HT-29 (cell line): ENCODE measurements at regions not wholly inside any gene's neighbourhood (a gene's known extent, or its start where the extent isn't known, plus 50 kb on each side); places are given as distances from the start of the nearest gene placed in this dataset. TPM values are rescaled to one million over a fixed set of nuclear protein-coding genes. Genes with fewer than 3 reads are reported as not detected.

Experiments
- DNase-seq: peaks from one replicate; pipeline ENCODE4 v3.0.0-alpha.2; 2015; ENCODE audit warnings: low spot score
- small RNA-seq: library from RNA; depleted of rRNA; stranded (forward); fragments of <200 nt; gene quantifications from one replicate; pipeline ENCODE3, GENCODE V24; 2014

GRCh38 chr7:96410126-96410839 is 88.4 kb upstream of the SLC25A13 start:
- no peak for DNase-seq

- no peak for DNase-seq
These were observed 87.0 kb upstream of the SLC25A13 start for GRCh38 chr7:96408881-96409280.

DNA sequence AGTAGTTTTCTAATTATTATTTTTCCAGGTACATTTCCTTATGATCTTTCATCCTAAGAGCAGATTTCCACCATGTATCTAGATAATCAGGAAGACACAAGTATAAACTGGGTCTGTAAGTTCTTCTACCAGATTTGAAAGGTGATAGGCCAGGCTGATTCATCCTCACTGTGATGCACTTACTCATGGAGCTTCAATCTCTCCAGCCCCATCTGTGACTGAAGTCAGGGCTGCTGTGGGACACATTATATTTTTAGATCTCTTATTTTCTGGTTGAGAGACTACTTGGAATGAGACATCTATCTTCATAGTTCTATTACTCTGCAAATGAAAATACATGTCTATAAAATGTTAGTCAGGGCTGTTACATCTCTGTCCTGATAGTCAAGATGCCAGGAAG is 85.5 kb upstream of the SLC25A13 start:
- DNase-seq: no peak

DNA sequence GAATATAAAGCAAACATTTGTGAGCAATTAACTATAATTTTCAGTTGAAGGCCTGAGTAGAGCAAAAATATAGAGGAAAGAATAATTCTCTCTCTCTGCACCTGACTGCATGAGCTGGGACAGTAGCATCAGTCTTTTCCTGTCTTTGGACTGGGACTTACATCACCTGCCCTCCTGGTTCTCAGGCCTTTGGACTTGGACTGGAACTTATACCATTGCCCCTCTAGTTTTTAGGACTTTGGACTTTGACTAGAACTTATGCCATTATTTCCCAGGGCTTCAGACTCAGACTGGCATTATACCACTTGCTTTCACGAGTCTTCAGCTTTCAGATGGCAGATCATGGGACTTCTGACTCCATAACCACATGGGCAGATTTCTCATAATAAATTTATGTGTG is 81.0 kb upstream of the SLC25A13 start:
- no peak for DNase-seq

GRCh38 chr7:96401200-96401599 is 79.3 kb upstream of the SLC25A13 start:
- no peak for DNase-seq

DNA sequence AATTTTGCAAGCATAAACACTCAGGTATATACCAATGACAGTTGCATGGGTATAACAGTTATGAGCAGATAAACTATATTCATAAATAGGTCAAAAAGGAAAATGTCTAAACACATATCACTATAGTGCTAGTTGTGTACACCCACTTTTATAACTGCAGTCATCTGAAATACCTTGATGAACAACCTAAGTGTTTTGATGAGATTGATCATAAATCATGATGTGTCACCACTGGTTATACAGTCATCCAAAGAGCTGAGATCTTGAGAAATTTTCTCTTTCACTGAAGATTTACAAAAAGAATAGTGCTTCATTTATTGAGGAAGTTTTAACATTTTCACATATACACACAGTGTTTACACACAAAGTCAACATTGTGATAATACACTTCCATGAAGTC is 78.6 kb upstream of the SLC25A13 start:
- no peak for DNase-seq

DNA sequence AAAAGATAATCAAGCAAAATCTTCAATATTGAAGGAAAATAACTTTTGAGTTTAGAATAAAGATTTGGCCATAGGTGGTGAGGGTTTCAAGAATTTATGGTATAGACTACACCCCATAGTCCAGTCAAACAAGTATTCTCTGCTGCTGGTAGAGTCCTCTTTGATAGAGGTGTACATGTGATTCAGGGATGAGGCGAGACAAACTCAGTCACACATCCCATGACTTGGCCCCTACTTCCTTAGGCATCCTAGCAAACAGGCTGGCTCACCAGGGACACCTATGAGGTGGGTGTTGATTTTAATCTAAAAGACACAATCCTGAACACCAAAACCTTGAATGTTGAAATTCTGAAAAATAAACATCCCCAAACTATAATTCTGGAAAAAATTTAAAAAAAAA is 78.1 kb upstream of the SLC25A13 start:
- DNase-seq: no peak

DNA sequence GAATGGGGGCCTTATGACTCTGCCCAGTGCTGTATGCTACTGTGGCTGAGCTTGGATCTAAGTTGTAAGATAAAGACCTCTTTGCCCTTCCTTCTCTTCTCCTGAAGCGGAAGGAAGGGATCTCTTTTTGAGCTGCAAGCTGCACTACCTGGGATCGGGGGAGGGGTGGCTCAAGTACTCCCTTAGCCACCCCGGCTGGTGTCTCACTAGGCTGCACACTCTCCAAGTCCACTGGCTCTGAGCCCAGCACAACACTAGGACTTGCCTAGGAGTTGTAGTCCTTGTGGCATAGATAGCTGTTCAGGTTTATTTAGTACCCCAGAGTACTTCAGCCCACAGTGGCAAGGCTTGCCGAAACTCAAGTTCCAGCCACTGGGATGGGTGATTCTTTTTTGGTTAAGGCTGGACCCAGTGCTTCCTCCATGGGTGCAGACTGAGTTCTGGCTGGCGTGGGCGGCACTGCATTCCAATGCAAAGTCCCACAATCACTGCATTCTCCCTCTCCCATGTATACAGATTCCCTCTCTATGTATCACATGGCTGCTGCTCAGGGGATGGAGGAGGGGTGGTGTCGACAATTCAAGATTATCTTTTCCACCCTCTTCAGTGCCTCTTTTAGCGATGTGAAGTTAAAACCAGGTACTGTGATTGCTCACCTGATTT is 76.2 kb upstream of the SLC25A13 start:
- no peak for DNase-seq

DNA sequence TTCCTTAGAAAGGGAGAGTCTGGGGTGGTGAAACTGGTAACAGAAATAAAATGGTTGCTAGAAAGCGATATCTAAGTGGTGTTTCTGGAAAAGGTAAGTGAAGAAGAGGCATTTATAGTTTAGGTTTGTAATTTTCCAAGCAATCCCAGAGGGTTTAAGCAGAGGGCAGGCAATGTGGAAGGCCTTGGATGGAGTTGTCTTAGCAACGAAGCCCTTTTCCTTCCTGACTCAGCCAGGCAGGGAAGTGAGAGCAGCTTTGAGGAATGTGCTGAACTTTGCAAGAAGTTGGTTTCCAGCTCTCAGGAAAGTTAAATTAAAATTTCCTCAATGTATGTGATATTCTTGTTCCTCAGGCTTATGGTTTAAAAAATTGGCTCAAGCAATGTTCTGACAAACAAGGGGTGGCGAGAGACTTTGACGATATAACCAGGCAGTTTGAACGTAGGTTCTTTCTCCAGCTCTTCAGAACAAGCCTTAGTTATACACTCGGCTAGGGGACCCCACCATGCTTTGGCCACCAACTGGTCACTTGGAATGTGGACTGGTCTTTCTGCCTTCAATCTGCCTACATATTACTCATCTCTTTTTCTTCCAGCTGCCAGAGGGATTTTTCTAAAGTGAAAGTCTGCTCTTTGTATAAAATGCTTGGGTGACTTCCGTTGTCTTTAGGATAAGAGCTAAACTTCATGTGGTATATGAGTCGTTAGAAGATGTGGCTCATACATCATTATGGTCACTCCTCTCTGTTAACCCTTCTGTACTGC is 66.9 kb upstream of the SLC25A13 start:
- DNase-seq: no peak

DNA sequence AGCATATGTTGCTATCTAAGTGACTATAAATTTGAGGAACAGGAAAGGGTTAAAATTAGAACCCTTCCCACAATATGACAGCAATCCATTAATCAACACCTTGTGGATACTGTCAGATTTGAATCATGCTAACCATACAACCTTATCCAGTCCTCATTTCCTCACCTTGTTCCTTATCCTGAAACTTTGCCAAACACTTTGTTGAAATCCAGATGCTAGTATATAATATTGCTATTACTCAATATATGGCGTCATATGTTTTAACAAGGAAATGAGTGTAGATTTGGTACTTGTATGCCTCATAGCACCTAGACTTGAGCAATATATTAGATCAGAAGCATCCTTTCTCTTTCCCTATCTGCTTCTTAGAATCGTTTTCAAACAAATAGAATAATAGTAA is 66.3 kb upstream of the SLC25A13 start:
- DNase-seq: no peak

GRCh38 chr7:96380111-96380512 is 58.2 kb upstream of the SLC25A13 start:
- no peak for DNase-seq

GRCh38 chr7:96377399-96377798 is 55.5 kb upstream of the SLC25A13 start:
- DNase-seq: no peak

Small RNA genes in the stretch of these regions (small RNA-seq; reads per million reads assigned to genes)
- not detected for gene RNU7-188P
